ENCODE measurements at regions not wholly inside any gene's neighbourhood (a gene's known extent, or its start where the extent isn't known, plus 50 kb on each side); places are given as distances from the start of the nearest gene placed in this dataset.

DNA sequence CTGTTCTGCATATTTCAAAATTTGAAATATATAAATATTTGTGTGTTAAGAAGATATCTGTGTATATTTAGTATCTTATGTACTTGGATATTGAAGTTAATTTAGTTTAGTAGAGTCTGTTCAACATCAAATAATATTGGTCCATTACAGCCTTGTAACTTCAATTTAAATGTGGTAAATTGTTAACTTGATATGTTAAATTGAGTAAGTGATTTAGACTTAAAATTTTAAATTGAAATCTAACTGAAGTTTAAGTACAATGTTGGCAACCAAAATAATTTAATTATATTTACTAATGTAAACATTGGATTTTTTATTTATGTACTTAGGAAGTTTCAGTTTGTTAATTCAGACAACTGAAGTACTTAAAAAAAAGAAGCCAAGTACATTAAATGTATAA, 343.9 kb upstream of the DNAJC19 start:
- TF ChIP-seq, protein P1, sequence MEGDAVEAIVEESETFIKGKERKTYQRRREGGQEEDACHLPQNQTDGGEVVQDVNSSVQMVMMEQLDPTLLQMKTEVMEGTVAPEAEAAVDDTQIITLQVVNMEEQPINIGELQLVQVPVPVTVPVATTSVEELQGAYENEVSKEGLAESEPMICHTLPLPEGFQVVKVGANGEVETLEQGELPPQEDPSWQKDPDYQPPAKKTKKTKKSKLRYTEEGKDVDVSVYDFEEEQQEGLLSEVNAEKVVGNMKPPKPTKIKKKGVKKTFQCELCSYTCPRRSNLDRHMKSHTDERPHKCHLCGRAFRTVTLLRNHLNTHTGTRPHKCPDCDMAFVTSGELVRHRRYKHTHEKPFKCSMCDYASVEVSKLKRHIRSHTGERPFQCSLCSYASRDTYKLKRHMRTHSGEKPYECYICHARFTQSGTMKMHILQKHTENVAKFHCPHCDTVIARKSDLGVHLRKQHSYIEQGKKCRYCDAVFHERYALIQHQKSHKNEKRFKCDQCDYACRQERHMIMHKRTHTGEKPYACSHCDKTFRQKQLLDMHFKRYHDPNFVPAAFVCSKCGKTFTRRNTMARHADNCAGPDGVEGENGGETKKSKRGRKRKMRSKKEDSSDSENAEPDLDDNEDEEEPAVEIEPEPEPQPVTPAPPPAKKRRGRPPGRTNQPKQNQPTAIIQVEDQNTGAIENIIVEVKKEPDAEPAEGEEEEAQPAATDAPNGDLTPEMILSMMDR (conservative IDR thresholded peaks at IDR 0.05; ENCODE audit: low read depth, low read length), result no peak
- no peak for TF ChIP-seq EZH2 (IDR thresholded peaks at IDR 0.05; ENCODE audit: borderline replicate concordance, low read depth, low read length, poor library complexity, severe bottlenecking)

Data from A673 (cell line).